C4-2B (cell line): ENCODE measurements at regions not wholly inside any gene's neighbourhood (a gene's known extent, or its start where the extent isn't known, plus 50 kb on each side); places are given as distances from the start of the nearest gene placed in this dataset.
"Not testable (repeated sequence)": the region's sequence is repeated elsewhere in the genome, so short reads cannot be mapped to it uniquely, and the experiment has no call there.

Source experiments
- H3K27ac ChIP-seq: fragments of 450-650 bp; 2 replicates; pipeline ENCODE4 v1.5.1; 2017
- ZFX ChIP-seq: fragments of 450-650 bp; IDR thresholded peaks from 2 replicates; pipeline ENCODE4 v1.6.1; 2017
- TF ChIP-seq, protein P1 (sequence below): fragments of 450-650 bp; conservative IDR thresholded peaks from 2 replicates; pipeline ENCODE4 v1.5.1; 2017; ENCODE audit warnings: mild to moderate bottlenecking

DNA sequence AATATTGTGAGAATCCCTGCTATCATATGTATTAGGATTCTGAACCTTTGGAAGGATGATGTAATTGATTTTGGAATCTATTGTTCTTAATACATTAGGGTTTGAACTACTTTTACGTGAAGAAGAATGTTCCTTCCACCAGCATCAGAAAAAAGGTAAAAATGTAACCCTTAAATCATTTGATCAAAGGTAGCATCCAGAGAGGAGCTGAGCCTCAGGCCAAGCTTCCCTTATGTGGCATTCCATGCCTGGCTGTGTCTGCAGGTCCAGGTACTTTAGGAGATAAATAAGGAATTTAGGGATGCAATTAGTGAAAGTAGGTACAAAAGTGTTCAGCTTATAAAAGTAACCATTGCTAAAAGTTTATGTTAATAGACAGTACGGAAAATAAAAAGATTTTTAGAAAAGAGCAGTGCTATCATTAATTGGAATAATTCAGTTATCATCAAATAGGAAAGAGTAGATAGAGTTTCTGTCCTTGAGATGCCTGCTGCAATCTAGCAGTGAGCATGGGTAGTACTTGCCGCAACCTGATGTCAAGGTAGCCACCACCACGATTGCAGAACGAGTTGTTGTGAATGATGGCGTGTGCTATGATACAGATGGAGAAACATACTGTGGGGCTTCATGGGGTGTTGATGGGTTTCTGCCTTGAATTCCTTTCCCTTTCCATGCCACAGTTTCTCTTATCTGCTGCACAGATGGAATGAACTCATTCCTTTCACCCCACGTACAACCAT is 228.8 kb downstream of the GATA3 start:
- H3K27ac ChIP-seq, result no peak overlapping the region
- TF ChIP-seq, protein P1, sequence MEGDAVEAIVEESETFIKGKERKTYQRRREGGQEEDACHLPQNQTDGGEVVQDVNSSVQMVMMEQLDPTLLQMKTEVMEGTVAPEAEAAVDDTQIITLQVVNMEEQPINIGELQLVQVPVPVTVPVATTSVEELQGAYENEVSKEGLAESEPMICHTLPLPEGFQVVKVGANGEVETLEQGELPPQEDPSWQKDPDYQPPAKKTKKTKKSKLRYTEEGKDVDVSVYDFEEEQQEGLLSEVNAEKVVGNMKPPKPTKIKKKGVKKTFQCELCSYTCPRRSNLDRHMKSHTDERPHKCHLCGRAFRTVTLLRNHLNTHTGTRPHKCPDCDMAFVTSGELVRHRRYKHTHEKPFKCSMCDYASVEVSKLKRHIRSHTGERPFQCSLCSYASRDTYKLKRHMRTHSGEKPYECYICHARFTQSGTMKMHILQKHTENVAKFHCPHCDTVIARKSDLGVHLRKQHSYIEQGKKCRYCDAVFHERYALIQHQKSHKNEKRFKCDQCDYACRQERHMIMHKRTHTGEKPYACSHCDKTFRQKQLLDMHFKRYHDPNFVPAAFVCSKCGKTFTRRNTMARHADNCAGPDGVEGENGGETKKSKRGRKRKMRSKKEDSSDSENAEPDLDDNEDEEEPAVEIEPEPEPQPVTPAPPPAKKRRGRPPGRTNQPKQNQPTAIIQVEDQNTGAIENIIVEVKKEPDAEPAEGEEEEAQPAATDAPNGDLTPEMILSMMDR, result no peak
- no peak for TF ChIP-seq ZFX

DNA sequence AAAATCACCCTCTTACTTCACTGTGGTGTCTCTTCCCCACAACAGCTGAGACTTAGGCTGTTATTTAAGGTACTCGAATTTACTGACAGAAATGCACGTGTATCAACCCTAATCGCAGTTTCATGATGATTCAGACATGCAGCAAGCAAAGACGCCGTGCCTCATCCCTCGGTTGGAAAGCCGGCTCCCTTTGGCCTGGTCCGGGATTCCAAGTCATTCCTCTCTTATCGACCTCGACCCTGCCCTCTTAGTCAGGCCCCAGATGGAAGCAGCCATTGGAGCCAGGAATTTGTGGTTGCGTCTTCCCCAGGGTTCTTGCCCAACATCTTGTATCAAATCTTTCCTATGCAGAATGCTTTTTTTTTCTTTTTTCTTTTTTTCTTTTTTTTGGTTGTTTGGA is 229.5 kb downstream of the GATA3 start:
- H3K27ac ChIP-seq, result no peak overlapping the region
- TF ChIP-seq, protein P1, result no peak
- no peak for TF ChIP-seq ZFX

DNA sequence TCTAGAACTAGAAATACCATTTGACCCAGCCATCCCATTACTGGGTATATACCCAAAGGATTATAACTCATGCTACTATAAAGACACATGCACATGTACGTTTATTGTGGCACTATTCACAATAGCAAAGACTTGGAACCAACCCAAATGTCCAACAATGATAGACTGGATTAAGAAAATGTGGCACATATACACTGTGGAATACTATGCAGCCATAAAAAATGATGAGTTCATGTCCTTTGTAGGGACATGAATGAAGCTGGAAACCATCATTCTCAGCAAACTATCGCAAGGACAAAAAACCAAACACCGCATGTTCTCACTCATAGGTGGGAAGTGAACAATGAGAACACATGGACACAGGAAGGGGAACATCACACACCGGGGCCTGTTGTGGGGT is 231.5 kb downstream of the GATA3 start:
- H3K27ac ChIP-seq, result not testable (repeated sequence)

DNA sequence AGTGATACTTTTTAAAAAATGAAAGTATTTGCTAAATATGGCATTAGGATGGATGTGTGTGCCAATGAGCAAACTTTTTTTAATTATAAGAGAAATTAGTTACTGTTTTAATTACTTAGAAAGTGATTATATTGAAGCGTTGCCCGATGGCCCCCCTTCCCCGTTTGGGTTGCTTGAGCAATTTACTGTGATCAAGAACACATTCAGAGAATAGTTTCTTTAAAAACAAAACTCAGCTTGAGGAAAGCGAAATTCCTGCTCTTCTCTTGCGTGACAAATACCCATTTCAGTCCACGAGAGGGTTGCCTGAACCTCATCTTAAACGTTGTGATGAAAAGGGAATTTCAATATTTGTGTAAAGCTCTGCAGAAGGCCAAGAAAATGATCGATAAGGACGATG is 234.1 kb downstream of the GATA3 start:
- H3K27ac ChIP-seq, result no peak overlapping the region
- TF ChIP-seq, protein P1, result no peak
- TF ChIP-seq ZFX, result no peak

DNA sequence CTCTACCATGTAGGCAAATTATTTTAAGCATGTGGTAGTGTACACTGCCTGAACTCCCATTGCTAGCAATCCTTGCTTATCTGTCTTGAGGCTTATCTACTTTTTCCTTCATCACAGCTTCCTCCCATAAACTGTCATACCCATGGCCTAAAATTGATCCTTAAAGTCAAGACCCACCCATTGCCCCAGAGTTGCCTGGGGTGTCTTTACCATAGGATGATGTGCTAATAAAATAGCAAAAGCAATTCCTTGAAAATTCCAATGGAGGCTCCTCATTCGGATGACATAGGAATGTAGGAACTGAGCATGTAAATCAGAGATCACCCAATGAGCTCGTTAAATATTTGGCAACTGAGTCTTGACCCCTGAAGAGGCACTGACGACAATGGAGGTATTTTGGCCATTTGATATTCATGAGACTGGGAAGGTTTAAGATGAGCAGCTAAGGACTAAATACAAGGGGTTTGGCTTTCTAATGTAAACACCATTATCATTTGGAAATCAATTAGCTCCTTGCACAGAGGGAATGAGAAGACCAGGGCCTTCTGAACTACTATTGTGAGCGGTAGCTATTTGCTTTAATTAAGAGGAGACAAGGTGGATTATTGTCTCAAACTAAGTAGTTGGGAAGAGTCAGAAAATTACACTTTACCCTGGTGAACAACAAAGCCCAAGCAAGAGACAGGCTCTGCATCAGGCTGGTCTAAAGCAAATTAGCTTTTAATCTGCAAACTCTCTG is 234.9 kb downstream of the GATA3 start:
- H3K27ac ChIP-seq, result no peak overlapping the region
- TF ChIP-seq ZFX, result no peak
- TF ChIP-seq, protein P1, result no peak

DNA sequence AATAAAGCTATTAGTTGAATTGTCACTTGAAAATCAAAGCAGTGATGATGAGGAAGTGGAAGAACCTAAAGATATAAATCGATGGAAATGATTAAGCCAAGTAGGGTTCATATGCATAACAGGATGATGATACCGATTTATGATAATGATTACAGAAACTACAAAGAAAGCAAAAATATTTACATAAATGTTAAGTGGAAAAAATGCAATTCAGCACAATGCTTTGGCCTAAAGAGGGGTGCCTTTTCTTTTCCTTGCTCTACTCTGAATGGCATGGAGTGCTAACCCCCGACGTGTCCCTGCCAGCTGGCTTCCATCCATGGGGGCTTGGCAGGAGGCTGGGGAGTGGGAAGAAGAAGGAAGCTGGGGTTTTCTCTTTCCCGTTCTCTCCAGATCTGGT is 240.3 kb downstream of the GATA3 start:
- no peak overlapping the region for H3K27ac ChIP-seq
- TF ChIP-seq, protein P1, result no peak
- no peak for TF ChIP-seq ZFX

DNA sequence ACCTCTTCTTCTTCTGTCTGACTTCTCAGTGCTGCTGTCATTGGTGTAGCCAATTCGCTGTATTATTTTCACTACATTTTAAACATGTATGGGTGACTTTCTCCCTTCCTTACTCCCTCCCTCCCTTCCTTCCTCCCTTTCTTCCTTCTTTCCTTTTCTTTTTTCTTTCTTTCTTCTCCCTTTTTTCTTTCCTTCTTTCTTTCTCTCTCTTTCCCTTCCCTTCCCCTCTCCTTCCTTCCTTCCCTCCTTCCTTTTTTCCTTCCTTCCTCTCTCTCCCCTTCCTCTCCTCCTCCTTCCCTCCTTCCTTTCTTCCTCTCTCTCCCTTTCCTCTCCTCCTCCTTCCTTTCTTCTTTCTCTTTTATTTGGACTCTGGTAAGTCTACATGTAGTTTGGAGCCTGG is 240.8 kb downstream of the GATA3 start:
- no peak overlapping the region for H3K27ac ChIP-seq
- TF ChIP-seq, protein P1, result no peak
- no peak for TF ChIP-seq ZFX
